ENCODE measurements at regions not wholly inside any gene's neighbourhood (a gene's known extent, or its start where the extent isn't known, plus 50 kb on each side); places are given as distances from the start of the nearest gene placed in this dataset.

GRCh38 chr6:80862756-80863155 lies 756.3 kb downstream of the BCKDHB start:
- H2AFZ ChIP-seq (ENCODE audit: low read depth, low read length, poor library complexity, severe bottlenecking): no peak overlapping the region
- intact Hi-C loops (cut with micrococcal nuclease): no loop called here
- no peaks in the 10 kb centered on the region for H4K20me1 ChIP-seq (ENCODE audit: insufficient read depth)
- no peaks in the 10 kb centered on the region for H3K79me2 ChIP-seq (ENCODE audit: insufficient read depth, low read length)
- no peak overlapping the region for H3K4me3 ChIP-seq (replicated peaks in 1 of 2; ENCODE audit: low read depth in 1 of 2, low read length in 2 of 2)
- POLR2A ChIA-PET: no interaction called here
- H3K4me1 ChIP-seq (ENCODE audit: control insufficient read depth in 1 of 2, insufficient read depth in 2 of 2, low read length in 2 of 2): no peaks in the 10 kb centered on the region
- H3K27ac ChIP-seq (ENCODE audit: low read depth, low read length): no peak overlapping the region
- H3K4me2 ChIP-seq (ENCODE audit: low read length): no peak overlapping the region
- H3K27me3 ChIP-seq (ENCODE audit: insufficient read depth, low read length): no peaks in the 10 kb centered on the region
- H3K9me2 ChIP-seq (ENCODE audit: insufficient read depth): no peaks in the 10 kb centered on the region
- no peak for ATAC-seq
- CTCF ChIA-PET: no interaction called here
- H3K9ac ChIP-seq (ENCODE audit: low read length): no peak overlapping the region
- no TSS peak for BruUV-seq (replicated peaks)
- no peak for DNase-seq (ENCODE audit: low read depth, low spot score)
- no peaks in the 10 kb centered on the region for H3K9me3 ChIP-seq (ENCODE audit: control insufficient read depth in 1 of 2, insufficient read depth in 1 of 2, low read depth in 1 of 2, low read length in 2 of 2)
- TF ChIP-seq RAD21 (IDR thresholded peaks at IDR 0.05; ENCODE audit: low read depth) (no peak), CEBPB (IDR thresholded peaks at IDR 0.05; ENCODE audit: low read depth) (no peak), EGR1 (IDR thresholded peaks at IDR 0.05; ENCODE audit: low read depth) (no peak), REST (IDR thresholded peaks at IDR 0.05; ENCODE audit: low read depth) (no peak), SRF (IDR thresholded peaks at IDR 0.05; ENCODE audit: low read depth) (no peak), ZNF274 (IDR thresholded peaks at IDR 0.05; ENCODE audit: low read depth, low read length) (no peak), JUND (IDR thresholded peaks at IDR 0.05) (no peak), POLR2AphosphoS5 (IDR thresholded peaks at IDR 0.05; ENCODE audit: low read depth, low read length) (no peak), FOSL1 (IDR thresholded peaks at IDR 0.05; ENCODE audit: low read depth) (no peak), ZFX (IDR thresholded peaks at IDR 0.05) (no peak), SIN3A (IDR thresholded peaks at IDR 0.05; ENCODE audit: low read depth) (no peak), TCF7L2 (IDR thresholded peaks at IDR 0.05; ENCODE audit: borderline replicate concordance, extremely low read depth, insufficient read depth, insufficient read length) (no peak), YY1 (IDR thresholded peaks at IDR 0.05; ENCODE audit: extremely low read depth, insufficient replicate concordance, low read depth, low read length) (no peak), SP1 (IDR thresholded peaks at IDR 0.05; ENCODE audit: low read depth) (no peak), ZBTB33 (IDR thresholded peaks at IDR 0.05; ENCODE audit: extremely low read depth, insufficient replicate concordance, low read length) (no peak)
- TF ChIP-seq, protein P1, sequence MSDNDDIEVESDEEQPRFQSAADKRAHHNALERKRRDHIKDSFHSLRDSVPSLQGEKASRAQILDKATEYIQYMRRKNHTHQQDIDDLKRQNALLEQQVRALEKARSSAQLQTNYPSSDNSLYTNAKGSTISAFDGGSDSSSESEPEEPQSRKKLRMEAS (IDR thresholded peaks at IDR 0.05): no peak
- TF ChIP-seq, protein P2, sequence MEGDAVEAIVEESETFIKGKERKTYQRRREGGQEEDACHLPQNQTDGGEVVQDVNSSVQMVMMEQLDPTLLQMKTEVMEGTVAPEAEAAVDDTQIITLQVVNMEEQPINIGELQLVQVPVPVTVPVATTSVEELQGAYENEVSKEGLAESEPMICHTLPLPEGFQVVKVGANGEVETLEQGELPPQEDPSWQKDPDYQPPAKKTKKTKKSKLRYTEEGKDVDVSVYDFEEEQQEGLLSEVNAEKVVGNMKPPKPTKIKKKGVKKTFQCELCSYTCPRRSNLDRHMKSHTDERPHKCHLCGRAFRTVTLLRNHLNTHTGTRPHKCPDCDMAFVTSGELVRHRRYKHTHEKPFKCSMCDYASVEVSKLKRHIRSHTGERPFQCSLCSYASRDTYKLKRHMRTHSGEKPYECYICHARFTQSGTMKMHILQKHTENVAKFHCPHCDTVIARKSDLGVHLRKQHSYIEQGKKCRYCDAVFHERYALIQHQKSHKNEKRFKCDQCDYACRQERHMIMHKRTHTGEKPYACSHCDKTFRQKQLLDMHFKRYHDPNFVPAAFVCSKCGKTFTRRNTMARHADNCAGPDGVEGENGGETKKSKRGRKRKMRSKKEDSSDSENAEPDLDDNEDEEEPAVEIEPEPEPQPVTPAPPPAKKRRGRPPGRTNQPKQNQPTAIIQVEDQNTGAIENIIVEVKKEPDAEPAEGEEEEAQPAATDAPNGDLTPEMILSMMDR (IDR thresholded peaks at IDR 0.05 in 2 of 3, conservative IDR thresholded peaks at IDR 0.05 in 1 of 3; ENCODE audit: borderline replicate concordance in 1 of 3, insufficient read depth in 1 of 3, low read depth in 2 of 3, low read length in 2 of 3): no peak
- RAD21 ChIA-PET (ENCODE audit: low non-redundant PET in 1 of 2, low total read pairs in 2 of 2, uncharacterized antibody in 2 of 2, unreplicated experiment in 2 of 2): no interaction called here
- no peaks in the 10 kb centered on the region for H3K36me3 ChIP-seq (ENCODE audit: control insufficient read depth in 1 of 2, insufficient read depth in 2 of 2, low read length in 2 of 2)
